Peyer's patch (tissue), 4 donors: ENCODE measurements at regions not wholly inside any gene's neighbourhood (a gene's known extent, or its start where the extent isn't known, plus 50 kb on each side); places are given as distances from the start of the nearest gene placed in this dataset.

Experiments
- DNase-seq, 3 donors: peaks; one replicate each; pipeline ENCODE4 v3.0.0-alpha.2; 2017 to 2019
- H3K27ac ChIP-seq, 4 donors: fragments of 200-600 bp; sonication (generic); one replicate each; pipeline ENCODE4 v1.5.1; 2016 to 2019
- H3K27me3 ChIP-seq, 2 donors: fragments of 200-600 bp; sonication (generic); one replicate each; pipeline ENCODE4 v1.5.1; 2019
- H3K36me3 ChIP-seq, 3 donors: fragments of 200-600 bp; sonication (generic); one replicate each; pipeline ENCODE4 v1.5.1; 2016 to 2019
- H3K4me1 ChIP-seq, 4 donors: fragments of 200-600 bp; sonication (generic); one replicate each; pipeline ENCODE4 v1.5.1; 2016 to 2019
- H3K4me3 ChIP-seq, 4 donors: fragments of 200-600 bp; sonication (generic); 1 replicate in 3 of 4; 2 replicates in 1 of 4; pipeline ENCODE4 v1.5.1; 2016 to 2019; ENCODE audit warnings: mild to moderate bottlenecking in 1 of 4
- H3K9me3 ChIP-seq, 4 donors: fragments of 200-600 bp; sonication (generic); one replicate each; pipeline ENCODE4 v1.5.1; 2016 to 2019; ENCODE audit warnings: mild to moderate bottlenecking in 1 of 4
- POLR2A ChIP-seq, 2 donors: fragments of 450-650 bp; IDR thresholded peaks; one replicate each; pipeline ENCODE4 v1.5.1; 2017; ENCODE audit warnings: antibody characterized with exemption in 2 of 2, mild to moderate bottlenecking in 2 of 2, moderate library complexity in 2 of 2
- TF ChIP-seq, protein P1 (sequence below), 6 experiments: fragments of 450-650 bp in 4 of 6; fragments of 200-600 bp in 2 of 6; sonication (generic) in 1 of 6; IDR thresholded peaks; one replicate each; pipeline ENCODE4 v1.5.1; 2017 to 2019; ENCODE audit warnings: antibody characterized with exemption in 6 of 6, mild to moderate bottlenecking in 3 of 6, moderate library complexity in 1 of 6

DNA sequence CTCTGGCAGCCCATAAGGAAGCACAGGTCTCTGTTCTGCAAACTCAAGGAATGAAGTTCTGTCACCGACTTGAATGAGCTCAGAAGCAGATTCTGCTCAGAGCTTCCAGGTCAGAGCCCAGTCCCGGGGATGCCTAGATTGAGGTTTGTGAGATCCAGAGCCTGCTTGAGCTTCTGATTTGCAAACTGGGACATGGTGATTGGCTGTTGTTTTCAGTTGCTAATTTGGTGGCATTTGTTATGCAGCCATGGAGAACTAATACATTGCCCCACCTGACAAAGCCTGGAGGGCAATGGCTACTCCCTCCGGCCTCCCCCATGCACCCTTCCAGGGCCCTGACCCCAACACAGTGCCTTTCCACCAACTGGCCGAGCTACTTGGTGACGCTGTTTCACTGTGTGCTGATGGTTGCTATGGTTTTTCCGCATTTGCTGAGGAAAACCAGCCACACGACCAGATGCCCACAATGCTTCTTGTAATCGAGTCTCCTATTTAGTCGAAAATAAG, 379.5 kb upstream of the ATP10A start:
- no peak overlapping the region for H3K27ac ChIP-seq
- H3K4me1 ChIP-seq, result no peaks in the 10 kb centered on the region
- H3K36me3 ChIP-seq, result no peaks in the 10 kb centered on the region
- TF ChIP-seq, protein P1, sequence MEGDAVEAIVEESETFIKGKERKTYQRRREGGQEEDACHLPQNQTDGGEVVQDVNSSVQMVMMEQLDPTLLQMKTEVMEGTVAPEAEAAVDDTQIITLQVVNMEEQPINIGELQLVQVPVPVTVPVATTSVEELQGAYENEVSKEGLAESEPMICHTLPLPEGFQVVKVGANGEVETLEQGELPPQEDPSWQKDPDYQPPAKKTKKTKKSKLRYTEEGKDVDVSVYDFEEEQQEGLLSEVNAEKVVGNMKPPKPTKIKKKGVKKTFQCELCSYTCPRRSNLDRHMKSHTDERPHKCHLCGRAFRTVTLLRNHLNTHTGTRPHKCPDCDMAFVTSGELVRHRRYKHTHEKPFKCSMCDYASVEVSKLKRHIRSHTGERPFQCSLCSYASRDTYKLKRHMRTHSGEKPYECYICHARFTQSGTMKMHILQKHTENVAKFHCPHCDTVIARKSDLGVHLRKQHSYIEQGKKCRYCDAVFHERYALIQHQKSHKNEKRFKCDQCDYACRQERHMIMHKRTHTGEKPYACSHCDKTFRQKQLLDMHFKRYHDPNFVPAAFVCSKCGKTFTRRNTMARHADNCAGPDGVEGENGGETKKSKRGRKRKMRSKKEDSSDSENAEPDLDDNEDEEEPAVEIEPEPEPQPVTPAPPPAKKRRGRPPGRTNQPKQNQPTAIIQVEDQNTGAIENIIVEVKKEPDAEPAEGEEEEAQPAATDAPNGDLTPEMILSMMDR (IDR thresholded peaks at IDR 0.05), result no peak
- no peak for TF ChIP-seq POLR2A (IDR thresholded peaks at IDR 0.05)
- no peaks in the 10 kb centered on the region for H3K9me3 ChIP-seq
- H3K4me3 ChIP-seq, result no peak overlapping the region
- no peaks in the 10 kb centered on the region for H3K27me3 ChIP-seq
- no peak for DNase-seq

DNA sequence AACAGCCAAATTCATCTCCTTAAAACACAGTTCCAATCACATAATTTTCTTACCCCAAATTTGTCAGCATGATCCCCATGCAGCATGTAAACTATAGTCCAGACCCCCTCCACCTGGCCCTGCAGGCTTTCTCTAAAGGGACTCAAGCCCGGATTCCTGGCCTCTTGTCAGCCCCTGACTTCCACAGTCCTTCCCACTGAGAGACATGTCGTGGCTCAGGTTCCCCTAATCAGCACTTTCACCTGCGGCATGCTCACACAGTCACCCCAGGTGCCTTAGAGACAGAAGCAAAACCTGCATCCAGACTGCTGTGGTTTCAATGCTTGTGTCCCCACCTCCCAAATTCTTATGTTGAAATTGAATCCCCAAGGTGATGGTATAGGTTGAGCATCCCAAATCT, 372.7 kb upstream of the ATP10A start:
- no peak overlapping the region for H3K27ac ChIP-seq
- TF ChIP-seq POLR2A (IDR thresholded peaks at IDR 0.05), result no peak
- TF ChIP-seq, protein P1 (IDR thresholded peaks at IDR 0.05), result no peak
- no peaks in the 10 kb centered on the region for H3K9me3 ChIP-seq
- H3K4me3 ChIP-seq, result no peak overlapping the region
- no peaks in the 10 kb centered on the region for H3K36me3 ChIP-seq
- no peaks in the 10 kb centered on the region for H3K27me3 ChIP-seq
- H3K4me1 ChIP-seq, result no peaks in the 10 kb centered on the region
- no peak for DNase-seq

DNA sequence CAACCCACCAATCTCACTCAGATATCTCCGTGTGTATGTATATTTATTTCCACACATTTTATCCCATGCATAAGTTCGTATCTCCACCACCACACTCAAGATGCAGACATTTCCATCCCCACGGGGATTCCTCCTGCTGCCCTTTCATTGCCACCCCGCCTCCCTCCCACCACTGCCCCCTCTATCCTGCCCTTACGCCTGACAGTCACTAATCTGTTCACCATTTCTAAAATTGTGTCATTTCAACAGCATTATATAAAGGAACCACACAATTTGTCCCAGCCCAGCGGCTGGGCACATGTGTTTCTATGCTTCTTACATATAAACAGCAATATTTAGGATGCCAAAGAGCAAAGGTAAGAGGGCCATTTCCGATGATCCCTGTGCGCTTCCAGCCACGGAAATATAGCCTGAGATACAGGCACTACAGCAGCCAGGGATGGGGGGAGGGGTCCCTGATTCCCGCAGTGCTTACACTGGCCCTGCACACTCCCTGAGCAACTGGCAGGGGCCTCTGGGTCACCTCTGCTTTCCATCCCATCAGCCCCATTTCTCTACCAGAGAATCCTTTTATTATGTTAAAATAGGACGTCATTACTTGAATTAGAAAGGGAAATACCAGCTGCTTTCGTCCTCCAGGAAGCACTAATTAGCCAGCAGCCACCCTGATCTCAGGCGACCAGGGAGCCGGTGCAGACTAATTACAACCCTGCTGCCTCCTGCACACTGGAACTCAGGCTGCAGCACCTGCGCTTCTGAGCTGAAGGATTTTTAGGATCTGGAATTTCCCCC, 372.0 kb upstream of the ATP10A start:
- no peaks in the 10 kb centered on the region for H3K4me1 ChIP-seq
- H3K27me3 ChIP-seq, result no peaks in the 10 kb centered on the region
- H3K27ac ChIP-seq, result no peak overlapping the region
- no peaks in the 10 kb centered on the region for H3K36me3 ChIP-seq
- no peaks in the 10 kb centered on the region for H3K9me3 ChIP-seq
- DNase-seq, result no peak
- H3K4me3 ChIP-seq, result no peak overlapping the region
- no peak for TF ChIP-seq POLR2A (IDR thresholded peaks at IDR 0.05)
- TF ChIP-seq, protein P1 (IDR thresholded peaks at IDR 0.05), result no peak

DNA sequence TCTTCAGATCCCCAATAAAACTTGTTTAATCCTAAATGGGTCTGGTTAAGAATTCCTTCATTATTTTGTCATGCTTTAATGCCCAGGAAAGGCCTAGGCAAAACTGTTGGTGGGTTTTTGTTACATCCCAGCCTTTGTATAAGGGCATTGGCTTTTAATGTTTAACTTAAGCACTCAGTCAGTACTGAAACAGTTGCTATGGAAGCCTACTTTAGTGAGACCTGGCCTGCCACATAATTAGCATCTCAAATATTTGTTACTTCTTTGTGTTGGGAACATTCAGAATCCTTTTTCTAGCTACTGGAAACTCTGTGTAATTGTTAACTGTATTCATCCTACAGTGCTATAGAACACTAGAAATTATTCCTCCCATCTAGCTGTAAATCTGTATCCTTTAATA, 369.6 kb upstream of the ATP10A start:
- no peak for DNase-seq
- Histone ChIP-seq H3K4me3 (no peak overlapping the region), H3K27ac (no peak overlapping the region)

DNA sequence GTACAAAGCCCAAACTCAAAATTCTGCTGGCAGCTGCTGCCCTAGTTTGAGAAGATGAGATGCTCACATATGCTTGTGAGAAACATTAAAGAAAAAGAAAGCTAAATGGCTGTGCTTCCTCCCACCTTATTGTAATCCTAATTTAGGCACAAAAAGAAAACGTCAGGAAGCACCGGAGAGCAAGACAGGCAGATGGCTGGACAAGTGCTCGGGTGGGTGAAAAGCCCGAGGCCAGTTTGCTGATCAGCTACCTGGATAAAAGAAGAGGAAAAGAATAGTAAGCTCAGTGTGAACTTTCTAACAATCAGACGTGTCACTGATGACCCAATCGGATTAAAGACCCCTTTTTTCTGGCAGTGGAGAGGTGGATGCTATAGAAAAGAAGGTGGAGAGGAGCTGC, 368.0 kb upstream of the ATP10A start:
- DNase-seq, result no peak
- Histone ChIP-seq H3K27ac (no peak overlapping the region), H3K9me3 (peaks cover 0 to 7% (median 2%) of the 10 kb centered on the region in 4 donors), H3K4me3 (no peak overlapping the region), H3K4me1 (no peaks in the 10 kb centered on the region), H3K27me3 (no peaks in the 10 kb centered on the region), H3K36me3 (no peaks in the 10 kb centered on the region)
- TF ChIP-seq POLR2A (IDR thresholded peaks at IDR 0.05), result no peak
- TF ChIP-seq, protein P1 (IDR thresholded peaks at IDR 0.05), result no peak

More for the DNA sequence above, 369.6 kb upstream of the ATP10A start:
- Histone ChIP-seq H3K4me1 (no peaks in the 10 kb centered on the region), H3K27me3 (no peaks in the 10 kb centered on the region), H3K36me3 (no peaks in the 10 kb centered on the region), H3K9me3 (peaks cover 0 to 7% (median 2%) of the 10 kb centered on the region in 4 donors)
- no peak for TF ChIP-seq POLR2A (IDR thresholded peaks at IDR 0.05)
- TF ChIP-seq, protein P1 (IDR thresholded peaks at IDR 0.05), result no peak
